ENCODE measurements at regions not wholly inside any gene's neighbourhood (a gene's known extent, or its start where the extent isn't known, plus 50 kb on each side); places are given as distances from the start of the nearest gene placed in this dataset.

DNA sequence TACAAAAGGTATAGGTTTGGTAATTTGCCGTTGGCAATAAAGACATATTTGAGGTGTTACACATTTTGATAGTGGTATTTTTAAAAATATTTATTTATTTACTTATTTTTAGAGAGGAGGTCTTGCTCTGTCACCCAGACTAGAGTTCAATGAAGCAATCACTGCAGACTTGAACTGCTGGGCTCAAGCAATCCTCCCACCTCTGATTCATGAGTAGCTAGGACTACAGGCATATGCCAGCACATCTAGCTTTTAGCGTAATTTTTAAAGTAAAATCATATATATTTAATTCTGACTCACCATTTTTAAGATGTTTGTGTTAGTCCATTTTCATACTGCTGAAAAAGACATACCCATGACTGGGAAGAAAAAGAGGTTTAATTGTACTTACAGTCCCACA is 1974.3 kb downstream of the EFNA5 start:
- TF ChIP-seq, protein P1, sequence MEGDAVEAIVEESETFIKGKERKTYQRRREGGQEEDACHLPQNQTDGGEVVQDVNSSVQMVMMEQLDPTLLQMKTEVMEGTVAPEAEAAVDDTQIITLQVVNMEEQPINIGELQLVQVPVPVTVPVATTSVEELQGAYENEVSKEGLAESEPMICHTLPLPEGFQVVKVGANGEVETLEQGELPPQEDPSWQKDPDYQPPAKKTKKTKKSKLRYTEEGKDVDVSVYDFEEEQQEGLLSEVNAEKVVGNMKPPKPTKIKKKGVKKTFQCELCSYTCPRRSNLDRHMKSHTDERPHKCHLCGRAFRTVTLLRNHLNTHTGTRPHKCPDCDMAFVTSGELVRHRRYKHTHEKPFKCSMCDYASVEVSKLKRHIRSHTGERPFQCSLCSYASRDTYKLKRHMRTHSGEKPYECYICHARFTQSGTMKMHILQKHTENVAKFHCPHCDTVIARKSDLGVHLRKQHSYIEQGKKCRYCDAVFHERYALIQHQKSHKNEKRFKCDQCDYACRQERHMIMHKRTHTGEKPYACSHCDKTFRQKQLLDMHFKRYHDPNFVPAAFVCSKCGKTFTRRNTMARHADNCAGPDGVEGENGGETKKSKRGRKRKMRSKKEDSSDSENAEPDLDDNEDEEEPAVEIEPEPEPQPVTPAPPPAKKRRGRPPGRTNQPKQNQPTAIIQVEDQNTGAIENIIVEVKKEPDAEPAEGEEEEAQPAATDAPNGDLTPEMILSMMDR (conservative IDR thresholded peaks at IDR 0.05) = no peak
- TF ChIP-seq ZFX (IDR thresholded peaks at IDR 0.05) = no peak
